Loucy (cell line): ENCODE measurements at regions not wholly inside any gene's neighbourhood (a gene's known extent, or its start where the extent isn't known, plus 50 kb on each side); places are given as distances from the start of the nearest gene placed in this dataset.

ENCODE experiments used
- H2AFZ ChIP-seq: fragments of 200-600 bp; sonication (generic); 2 replicates; pipeline ENCODE4 v1.6.0; 2016; ENCODE audit warnings: antibody characterized with exemption, mild to moderate bottlenecking, low read length, moderate library complexity
- H3F3A ChIP-seq: fragments of 200-600 bp; 2 replicates; pipeline ENCODE4 v1.6.0; 2016; ENCODE audit warnings: antibody characterized with exemption, low read depth, mild to moderate bottlenecking
- H3K27me3 ChIP-seq: fragments of 200-600 bp; sonication (generic); 2 replicates; pipeline ENCODE4 v1.6.1; 2014; ENCODE audit warnings: low read length, mild to moderate bottlenecking; ENCODE audit not compliant: insufficient read depth, poor library complexity, severe bottlenecking
- H3K36me3 ChIP-seq: fragments of 200-600 bp; sonication (generic); 2 replicates; pipeline ENCODE4 v1.6.1; 2016; ENCODE audit warnings: low read length; ENCODE audit not compliant: insufficient read depth
- H3K4me1 ChIP-seq: fragments of 200-600 bp; sonication (generic); 2 replicates; pipeline ENCODE4 v1.5.1; 2014; ENCODE audit warnings: low read length, mild to moderate bottlenecking; ENCODE audit not compliant: insufficient read depth, poor library complexity, severe bottlenecking
- H3K4me2 ChIP-seq: fragments of 200-600 bp; sonication (generic); 2 replicates; pipeline ENCODE4 v1.6.0; 2014; ENCODE audit warnings: antibody characterized with exemption, low read length, low read depth, mild to moderate bottlenecking; ENCODE audit not compliant: poor library complexity, severe bottlenecking
- H3K4me3 ChIP-seq: fragments of 200-600 bp; sonication (generic); 2 replicates; pipeline ENCODE4 v1.5.1; 2014; ENCODE audit warnings: low read length, mild to moderate bottlenecking, mixed read lengths; ENCODE audit not compliant: poor library complexity, severe bottlenecking
- H3K79me2 ChIP-seq: fragments of 200-600 bp; sonication (generic); 2 replicates; pipeline ENCODE4 v1.6.1; 2014; ENCODE audit warnings: low read length; ENCODE audit not compliant: insufficient read depth
- H3K9ac ChIP-seq: fragments of 200-600 bp; sonication (generic); 2 replicates; pipeline ENCODE4 v1.6.0; 2014; ENCODE audit warnings: mild to moderate bottlenecking, low read depth, low read length, moderate library complexity; ENCODE audit not compliant: poor library complexity, severe bottlenecking
- H3K9me2 ChIP-seq: fragments of 200-600 bp; sonication (generic); replicated peaks from 2 replicates; pipeline ENCODE4 v1.6.1; 2016; ENCODE audit warnings: low read depth, low read length, mixed read lengths
- H3K9me3 ChIP-seq: fragments of 200-600 bp; sonication (generic); 2 replicates; pipeline ENCODE4 v1.6.1; 2014; ENCODE audit warnings: mild to moderate bottlenecking, antibody characterized with exemption, low read length, low read depth; ENCODE audit not compliant: insufficient read depth
- H4K20me1 ChIP-seq: fragments of 200-600 bp; sonication (generic); 2 replicates; pipeline ENCODE4 v1.6.0; 2014; ENCODE audit warnings: antibody characterized with exemption, low read length, mild to moderate bottlenecking; ENCODE audit not compliant: insufficient read depth, poor library complexity, severe bottlenecking
- EZH2phosphoT487 ChIP-seq: fragments of 200-600 bp; IDR thresholded peaks from 2 replicates; pipeline ENCODE4 v1.6.1; 2018; ENCODE audit warnings: antibody characterized with exemption, mild to moderate bottlenecking, moderate library complexity, borderline replicate concordance
- TF ChIP-seq, protein P1 (sequence below): fragments of 200-600 bp; sonication (generic); conservative IDR thresholded peaks from 2 replicates; pipeline ENCODE4 v1.5.1; 2014; ENCODE audit warnings: mild to moderate bottlenecking, antibody characterized with exemption, low read length

DNA sequence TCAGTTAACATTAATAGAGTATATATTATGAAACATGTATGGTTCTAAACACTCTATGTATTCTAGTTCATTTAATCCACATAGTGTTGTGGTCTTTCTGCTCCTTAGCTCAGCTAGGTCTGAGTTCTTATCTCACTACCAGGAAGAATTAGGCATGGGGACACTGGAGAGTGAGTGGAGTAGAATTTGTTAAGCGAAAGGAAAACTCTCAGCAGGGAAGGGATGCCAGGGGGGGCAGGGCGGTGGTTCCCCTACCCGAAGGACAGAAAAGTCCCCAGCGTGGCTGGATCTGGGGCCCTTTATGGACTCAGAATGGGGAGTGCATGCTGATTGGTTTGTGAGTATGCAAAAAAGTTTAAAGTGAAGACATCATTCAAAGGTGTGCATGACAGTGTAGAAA, 727.5 kb downstream of the TBC1D32 start:
- Histone ChIP-seq H3K9ac (no peak overlapping the region), H3K79me2 (no peaks in the 10 kb centered on the region), H3K4me3 (no peak overlapping the region), H3K4me2 (no peak overlapping the region), H4K20me1 (no peaks in the 10 kb centered on the region), H3K4me1 (no peaks in the 10 kb centered on the region), H3K36me3 (no peaks in the 10 kb centered on the region), H2AFZ (no peak overlapping the region), H3K9me3 (no peaks in the 10 kb centered on the region), H3F3A (no peaks in the 10 kb centered on the region), H3K27me3 (no peaks in the 10 kb centered on the region), H3K9me2 (no peaks in the 10 kb centered on the region)
- TF ChIP-seq, protein P1, sequence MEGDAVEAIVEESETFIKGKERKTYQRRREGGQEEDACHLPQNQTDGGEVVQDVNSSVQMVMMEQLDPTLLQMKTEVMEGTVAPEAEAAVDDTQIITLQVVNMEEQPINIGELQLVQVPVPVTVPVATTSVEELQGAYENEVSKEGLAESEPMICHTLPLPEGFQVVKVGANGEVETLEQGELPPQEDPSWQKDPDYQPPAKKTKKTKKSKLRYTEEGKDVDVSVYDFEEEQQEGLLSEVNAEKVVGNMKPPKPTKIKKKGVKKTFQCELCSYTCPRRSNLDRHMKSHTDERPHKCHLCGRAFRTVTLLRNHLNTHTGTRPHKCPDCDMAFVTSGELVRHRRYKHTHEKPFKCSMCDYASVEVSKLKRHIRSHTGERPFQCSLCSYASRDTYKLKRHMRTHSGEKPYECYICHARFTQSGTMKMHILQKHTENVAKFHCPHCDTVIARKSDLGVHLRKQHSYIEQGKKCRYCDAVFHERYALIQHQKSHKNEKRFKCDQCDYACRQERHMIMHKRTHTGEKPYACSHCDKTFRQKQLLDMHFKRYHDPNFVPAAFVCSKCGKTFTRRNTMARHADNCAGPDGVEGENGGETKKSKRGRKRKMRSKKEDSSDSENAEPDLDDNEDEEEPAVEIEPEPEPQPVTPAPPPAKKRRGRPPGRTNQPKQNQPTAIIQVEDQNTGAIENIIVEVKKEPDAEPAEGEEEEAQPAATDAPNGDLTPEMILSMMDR, result no peak
- no peak for TF ChIP-seq EZH2phosphoT487

- no peaks in the 10 kb centered on the region for H3K4me1 ChIP-seq
- H3K9ac ChIP-seq, result no peak overlapping the region
- H3K27me3 ChIP-seq, result no peaks in the 10 kb centered on the region
- no peak overlapping the region for H2AFZ ChIP-seq
- no peak for TF ChIP-seq EZH2phosphoT487
- no peak overlapping the region for H3K4me3 ChIP-seq
- no peaks in the 10 kb centered on the region for H3F3A ChIP-seq
- H4K20me1 ChIP-seq, result no peaks in the 10 kb centered on the region
- H3K9me3 ChIP-seq, result no peaks in the 10 kb centered on the region
- H3K4me2 ChIP-seq, result no peak overlapping the region
- H3K36me3 ChIP-seq, result no peaks in the 10 kb centered on the region
- no peaks in the 10 kb centered on the region for H3K9me2 ChIP-seq
- no peaks in the 10 kb centered on the region for H3K79me2 ChIP-seq
Measured at GRCh38 chr6:120604510-120604909, 729.8 kb downstream of the TBC1D32 start.

GRCh38 chr6:120590611-120591010, 743.7 kb downstream of the TBC1D32 start:
- Histone ChIP-seq H3K4me2 (no peak overlapping the region), H3K27me3 (no peaks in the 10 kb centered on the region), H3K9me3 (no peaks in the 10 kb centered on the region; the same call in 1 of the 2 replicates), H3K9ac (no peak overlapping the region), H3K4me3 (no peak overlapping the region), H3F3A (no peaks in the 10 kb centered on the region), H3K9me2 (no peaks in the 10 kb centered on the region), H3K79me2 (no peaks in the 10 kb centered on the region), H4K20me1 (no peaks in the 10 kb centered on the region), H2AFZ (no peak overlapping the region), H3K4me1 (no peaks in the 10 kb centered on the region), H3K36me3 (no peaks in the 10 kb centered on the region)
- no peak for TF ChIP-seq EZH2phosphoT487
- TF ChIP-seq, protein P1, result no peak

DNA sequence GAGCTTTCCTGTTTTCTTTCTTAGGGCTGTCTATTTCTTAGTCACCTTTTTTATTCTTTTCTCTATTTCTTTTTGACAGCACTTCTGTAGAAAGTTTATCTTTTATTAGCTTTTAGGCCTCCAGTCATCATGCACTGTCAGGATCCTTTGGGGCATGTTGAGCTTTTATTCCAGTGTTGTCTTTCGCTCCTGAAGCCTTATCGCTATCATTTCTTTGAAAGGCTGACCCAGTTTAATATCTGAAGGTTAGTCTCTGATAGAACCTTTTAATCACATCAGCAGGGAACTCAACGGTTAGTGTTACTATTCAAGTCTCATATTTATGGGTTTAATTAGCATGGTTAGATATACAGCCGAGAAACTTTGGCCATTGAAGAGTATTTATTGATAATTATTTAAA, 745.9 kb downstream of the TBC1D32 start:
- Histone ChIP-seq H3K9me3 (no peaks in the 10 kb centered on the region; the same call in 1 of the 2 replicates), H3K4me2 (no peak overlapping the region), H4K20me1 (no peaks in the 10 kb centered on the region), H3F3A (no peaks in the 10 kb centered on the region), H3K4me1 (no peaks in the 10 kb centered on the region), H2AFZ (no peak overlapping the region), H3K9ac (no peak overlapping the region), H3K9me2 (no peaks in the 10 kb centered on the region), H3K36me3 (no peaks in the 10 kb centered on the region), H3K27me3 (no peaks in the 10 kb centered on the region), H3K4me3 (no peak overlapping the region), H3K79me2 (no peaks in the 10 kb centered on the region)
- no peak for TF ChIP-seq EZH2phosphoT487
- TF ChIP-seq, protein P1, result no peak
